ENCODE measurements at regions not wholly inside any gene's neighbourhood (a gene's known extent, or its start where the extent isn't known, plus 50 kb on each side); places are given as distances from the start of the nearest gene placed in this dataset.
A peak's percentile ranks its signal among the peaks of the same experiment; 100 is the strongest.
"Not testable (repeated sequence)": the region's sequence is repeated elsewhere in the genome, so short reads cannot be mapped to it uniquely, and the experiment has no call there.

GRCh38 chr21:36621794-36622193 is 77.1 kb upstream of the SIM2 start:
- ATAC-seq; DNase-seq; intact Hi-C loops (cut with micrococcal nuclease): not testable (repeated sequence)

DNA sequence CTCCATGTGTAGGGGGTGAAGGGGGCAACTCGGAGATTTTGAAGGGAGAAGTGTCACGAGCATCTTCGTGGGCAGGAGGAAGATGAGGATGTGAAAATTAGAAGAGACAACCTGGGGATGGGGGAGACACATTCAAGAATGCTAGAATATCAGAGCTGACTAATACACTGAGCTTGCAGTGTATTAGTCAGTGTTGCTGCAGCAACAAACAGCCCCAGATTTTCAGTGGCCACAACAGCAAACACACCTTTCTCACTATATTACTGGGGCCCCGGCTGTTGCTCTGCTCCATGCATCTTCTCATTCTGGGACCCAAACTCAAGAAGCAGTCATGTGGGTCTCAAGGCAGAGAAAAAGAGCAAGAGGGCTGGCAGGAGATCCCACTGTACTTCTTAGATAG is 74.8 kb upstream of the SIM2 start:
- ATAC-seq (no peak), DNase-seq (no peak)
- intact Hi-C loops (cut with micrococcal nuclease): no loop called here

GRCh38 chr21:36626791-36627190 is 72.1 kb upstream of the SIM2 start:
- intact Hi-C loops (cut with micrococcal nuclease): no loop called here
- no peak for ATAC-seq
- no peak for DNase-seq

DNA sequence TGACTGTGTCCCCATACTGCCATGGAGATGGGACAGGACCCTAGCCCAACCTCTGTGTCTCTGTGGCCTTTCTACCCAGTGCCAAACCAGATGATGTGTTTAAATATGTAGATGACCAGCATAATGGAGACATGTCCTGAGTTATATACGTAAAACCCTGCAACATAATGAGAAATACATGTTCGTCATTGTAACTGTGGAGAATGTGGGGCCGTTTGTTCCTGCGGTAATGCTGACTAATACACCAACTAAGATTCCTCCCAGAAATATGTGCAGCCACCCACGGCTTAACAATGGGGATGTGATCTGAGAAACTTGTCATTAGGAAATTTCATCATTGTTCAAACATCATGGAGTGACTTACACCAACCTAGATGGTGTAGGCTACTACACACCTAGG is 71.7 kb upstream of the SIM2 start:
- ATAC-seq (no peak), DNase-seq (no peak)
- intact Hi-C loops (cut with micrococcal nuclease): no loop called here

GRCh38 chr21:36628106-36628505 is 70.8 kb upstream of the SIM2 start:
- no peak for DNase-seq
- no peak for ATAC-seq
- intact Hi-C loops (cut with micrococcal nuclease): no loop called here

DNA sequence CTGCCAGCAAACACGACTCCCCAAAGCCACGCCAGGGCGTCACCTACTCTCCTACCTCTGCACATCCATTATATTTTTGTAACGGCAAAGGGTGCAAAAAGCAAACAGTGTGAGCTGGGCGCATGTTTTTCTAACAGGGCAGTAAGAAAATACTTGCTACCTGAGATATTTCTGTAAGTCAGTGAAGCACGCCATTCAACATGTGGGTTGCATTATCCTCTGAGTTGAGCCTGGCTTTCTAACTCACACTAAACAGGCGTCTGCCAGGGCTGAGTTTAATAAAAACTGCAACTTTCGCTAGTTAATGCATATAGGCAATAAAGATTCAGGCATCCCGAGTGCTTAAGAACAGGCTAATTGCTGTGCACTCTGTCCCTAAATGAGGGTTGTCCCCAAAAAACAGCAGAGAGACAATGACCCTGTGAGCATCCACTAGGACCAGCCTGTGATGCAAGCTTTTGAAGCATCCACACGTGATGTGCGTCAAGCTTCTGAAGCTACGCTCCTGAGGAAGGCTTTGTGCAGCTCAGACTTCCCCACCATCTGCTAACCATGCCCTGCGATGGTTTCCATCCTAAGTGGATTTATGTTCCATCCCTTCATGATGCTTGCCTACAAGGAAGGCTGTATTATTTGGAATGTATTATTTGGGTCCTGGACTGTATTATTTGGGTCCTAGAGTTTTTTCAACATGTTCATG is 70.0 kb upstream of the SIM2 start:
- intact Hi-C loops (cut with micrococcal nuclease): no loop called here
- ATAC-seq (no peak), DNase-seq (no peak)

GRCh38 chr21:36630485-36631206 is 68.3 kb upstream of the SIM2 start:
- intact Hi-C loops (cut with micrococcal nuclease): no loop called here
- peak; percentile 48 for ATAC-seq
- peak; percentile 58 for DNase-seq

GRCh38 chr21:36636016-36636415 is 62.9 kb upstream of the SIM2 start:
- no peak for DNase-seq
- intact Hi-C loops (cut with micrococcal nuclease): no loop called here
- ATAC-seq: no peak

DNA sequence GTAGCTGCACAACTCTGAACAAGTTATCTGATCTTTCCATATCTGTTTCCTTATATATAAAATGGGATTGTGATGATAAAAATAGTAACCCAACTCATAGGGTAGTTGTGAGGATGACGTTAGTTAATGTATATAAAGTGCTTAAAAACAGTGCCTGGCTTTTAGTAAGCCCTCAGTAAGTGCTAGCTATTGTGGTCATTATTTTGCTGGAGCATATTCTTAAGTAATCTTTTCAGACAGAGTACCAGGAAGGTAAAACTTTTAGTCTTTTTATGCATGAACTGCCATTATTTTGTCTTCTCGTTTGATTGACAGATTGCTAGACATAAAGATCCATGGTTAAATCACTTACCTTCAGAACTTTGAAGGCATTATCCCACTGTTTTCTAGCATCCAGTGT is 62.5 kb upstream of the SIM2 start:
- DNase-seq (no peak), ATAC-seq (no peak)
- intact Hi-C loops (cut with micrococcal nuclease): no loop called here

GRCh38 chr21:36639769-36640168 is 59.1 kb upstream of the SIM2 start:
- no peak for ATAC-seq
- intact Hi-C loops (cut with micrococcal nuclease): no loop called here
- DNase-seq: no peak

DNA sequence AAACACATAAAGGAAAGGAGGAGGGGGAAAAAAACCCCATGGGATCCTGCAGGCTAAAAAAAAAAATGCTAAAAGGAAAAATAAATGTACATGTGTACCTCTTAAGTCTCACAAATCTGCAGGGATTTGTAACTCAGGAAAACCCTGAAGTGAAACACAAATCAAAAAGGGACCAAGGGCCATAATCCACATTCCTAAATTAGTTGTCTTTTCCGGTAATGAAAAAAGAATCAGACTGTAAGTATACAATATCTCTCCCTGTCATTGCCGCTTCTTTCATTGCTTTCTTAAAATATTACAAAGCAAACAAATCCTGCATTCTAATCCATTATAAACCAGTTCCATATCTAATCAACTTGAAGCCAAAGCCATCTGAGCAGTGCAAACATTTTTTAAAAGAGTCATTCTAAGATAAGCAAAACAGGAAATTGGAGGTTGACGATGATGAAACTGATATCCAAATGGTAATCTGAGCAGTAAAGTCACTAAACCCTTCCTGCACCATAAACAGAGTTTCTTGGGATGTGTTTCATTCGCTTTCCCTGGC is 58.7 kb upstream of the SIM2 start:
- intact Hi-C loops (cut with micrococcal nuclease): no loop called here
- ATAC-seq (no peak), DNase-seq (no peak)

DNA sequence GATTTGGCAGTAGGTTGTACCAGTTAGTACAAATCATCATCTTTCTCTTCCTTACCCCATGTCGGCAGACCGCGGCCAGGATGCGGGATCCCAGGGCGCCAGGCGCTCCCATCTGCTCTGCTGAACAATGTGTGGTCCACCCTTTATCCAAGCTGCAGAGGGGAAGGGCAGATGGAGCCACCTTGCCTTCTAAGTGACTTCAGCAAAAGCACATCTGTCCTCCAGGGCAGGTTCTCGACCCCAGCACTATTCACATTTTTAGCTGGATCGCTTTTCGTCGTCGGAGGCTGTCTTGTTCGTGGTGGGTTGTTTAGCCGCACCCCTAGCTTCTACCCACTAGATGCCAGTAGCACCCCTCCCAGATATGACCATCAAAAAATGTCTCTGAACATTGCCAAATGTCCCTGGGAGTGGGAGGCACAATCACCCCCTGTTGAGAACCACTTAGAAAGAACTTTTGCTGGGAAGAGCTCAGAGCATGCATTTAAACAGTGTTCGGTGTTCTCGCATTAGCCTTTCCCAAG is 58.1 kb upstream of the SIM2 start:
- intact Hi-C loops (cut with micrococcal nuclease): no loop called here
- ATAC-seq (no peak), DNase-seq (no peak)

DNA sequence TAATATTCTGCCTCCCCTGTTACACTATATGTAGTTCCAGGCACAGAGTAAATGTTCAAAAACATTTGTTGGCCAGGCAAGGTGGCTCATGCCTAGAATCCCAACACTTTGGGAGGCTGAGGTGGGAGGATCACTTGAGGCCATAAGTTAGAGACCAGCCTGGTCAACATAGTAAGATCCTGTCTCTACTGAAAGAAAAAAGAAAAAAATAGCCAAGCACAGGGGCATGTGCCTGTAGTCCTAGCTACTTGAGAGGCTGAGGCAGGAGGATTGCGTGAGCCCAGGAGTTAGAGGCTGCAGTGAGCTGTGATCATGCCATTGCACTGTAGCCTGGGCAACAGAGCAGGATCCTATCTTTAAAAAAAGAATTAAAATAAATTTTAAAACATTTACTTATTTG is 57.6 kb upstream of the SIM2 start:
- intact Hi-C loops (cut with micrococcal nuclease): no loop called here
- ATAC-seq (no peak), DNase-seq (no peak)

- no peak for ATAC-seq
- intact Hi-C loops (cut with micrococcal nuclease): no loop called here
- no peak for DNase-seq
Observed at GRCh38 chr21:36641886-36642285, 57.0 kb upstream of the SIM2 start.

- no peak for ATAC-seq
- intact Hi-C loops (cut with micrococcal nuclease): no loop called here
- DNase-seq: no peak
Observed at GRCh38 chr21:36642777-36643176, 56.1 kb upstream of the SIM2 start.

GRCh38 chr21:36643374-36644250 is 55.3 kb upstream of the SIM2 start:
- intact Hi-C loops (cut with micrococcal nuclease): no loop called here
- ATAC-seq: no peak
- no peak for DNase-seq

DNA sequence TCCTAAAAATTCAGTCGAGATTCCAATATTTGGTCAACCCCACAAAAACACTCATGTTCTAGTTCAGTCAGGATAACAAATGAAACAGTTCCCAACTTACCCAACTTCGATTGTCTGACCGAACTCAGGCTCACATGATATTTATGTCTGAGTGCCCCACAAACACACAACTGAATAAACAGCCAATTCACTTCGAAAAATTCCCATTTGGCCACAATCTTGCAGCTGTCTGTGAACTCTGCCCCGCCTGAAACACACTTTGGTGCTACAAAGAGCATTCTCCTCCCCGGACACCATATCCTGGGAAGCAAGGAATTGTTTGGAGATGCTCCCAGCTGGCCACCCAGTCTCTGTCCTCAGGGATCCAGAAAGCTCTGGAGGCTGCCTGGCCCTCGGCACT is 52.9 kb upstream of the SIM2 start:
- intact Hi-C loops (cut with micrococcal nuclease): no loop called here
- ATAC-seq (no peak), DNase-seq (no peak)

GRCh38 chr21:36646645-36647044 is 52.3 kb upstream of the SIM2 start:
- intact Hi-C loops (cut with micrococcal nuclease): no loop called here
- ATAC-seq (no peak), DNase-seq (no peak)

- ATAC-seq (no peak), DNase-seq (no peak)
- intact Hi-C loops (cut with micrococcal nuclease): no loop called here
Observed at GRCh38 chr21:36647279-36648093, 51.4 kb upstream of the SIM2 start.
